GM21723 (cell line): ENCODE measurements at regions not wholly inside any gene's neighbourhood (a gene's known extent, or its start where the extent isn't known, plus 50 kb on each side); places are given as distances from the start of the nearest gene placed in this dataset.

Source experiments
- ATAC-seq: cut with Tn5 transposase; IDR thresholded peaks from one replicate; pipeline ENCODE4 v1.9.1; 2021; ENCODE audit warnings: mild to moderate bottlenecking, moderate library complexity; ENCODE audit not compliant: unreplicated experiment

GRCh38 chr12:65623507-65623906, 200.8 kb upstream of the HMGA2 start:
- ATAC-seq = no peak

- ATAC-seq = no peak
Measured at GRCh38 chr12:65624554-65625086, 199.7 kb upstream of the HMGA2 start.

- ATAC-seq = no peak
Measured at GRCh38 chr12:65628061-65628460, 196.2 kb upstream of the HMGA2 start.

GRCh38 chr12:65630555-65630954, 193.7 kb upstream of the HMGA2 start:
- ATAC-seq = no peak

GRCh38 chr12:65631621-65632111, 192.6 kb upstream of the HMGA2 start:
- ATAC-seq = no peak

GRCh38 chr12:65632131-65632855, 192.0 kb upstream of the HMGA2 start:
- ATAC-seq = no peak

GRCh38 chr12:65634061-65634460, 190.2 kb upstream of the HMGA2 start:
- ATAC-seq = no peak

- no peak for ATAC-seq
Measured at GRCh38 chr12:65634626-65635331, 189.5 kb upstream of the HMGA2 start.

GRCh38 chr12:65636436-65636835, 187.8 kb upstream of the HMGA2 start:
- no peak for ATAC-seq

- no peak for ATAC-seq
Measured at GRCh38 chr12:65637150-65637549, 187.1 kb upstream of the HMGA2 start.

GRCh38 chr12:65637774-65638173, 186.5 kb upstream of the HMGA2 start:
- ATAC-seq = no peak

- no peak for ATAC-seq
Measured at GRCh38 chr12:65638324-65638723, 186.0 kb upstream of the HMGA2 start.

GRCh38 chr12:65640489-65640901, 183.8 kb upstream of the HMGA2 start:
- no peak for ATAC-seq

GRCh38 chr12:65642061-65642661, 182.1 kb upstream of the HMGA2 start:
- no peak for ATAC-seq

GRCh38 chr12:65643171-65643570, 181.1 kb upstream of the HMGA2 start:
- ATAC-seq = no peak

- no peak for ATAC-seq
Measured at GRCh38 chr12:65643595-65644386, 180.5 kb upstream of the HMGA2 start.

GRCh38 chr12:65646127-65646643, 178.1 kb upstream of the HMGA2 start:
- no peak for ATAC-seq

GRCh38 chr12:65647074-65647473, 177.2 kb upstream of the HMGA2 start:
- ATAC-seq = no peak

GRCh38 chr12:65648461-65648860, 175.8 kb upstream of the HMGA2 start:
- no peak for ATAC-seq

- ATAC-seq = no peak
Measured at GRCh38 chr12:65649126-65649525, 175.2 kb upstream of the HMGA2 start.

GRCh38 chr12:65651060-65651459, 173.2 kb upstream of the HMGA2 start:
- no peak for ATAC-seq
